Trophoblast cell (in vitro differentiated cells and primary cell): ENCODE measurements at regions not wholly inside any gene's neighbourhood (a gene's known extent, or its start where the extent isn't known, plus 50 kb on each side); places are given as distances from the start of the nearest gene placed in this dataset.
A peak's percentile ranks its signal among the peaks of the same experiment; 100 is the strongest.

ENCODE experiments used
- DNase-seq, 2 donors: peaks; one replicate each; pipeline ENCODE4 v3.0.0-alpha.2; 2016
- H2AFZ ChIP-seq: 2 replicates; pipeline ENCODE4 v1.6.1; 2013; ENCODE audit warnings: low read length, moderate library complexity, mild to moderate bottlenecking; ENCODE audit not compliant: insufficient read depth, poor library complexity
- H2AK5ac ChIP-seq: 2 replicates; pipeline ENCODE4 v1.6.1; 2013; ENCODE audit warnings: mild to moderate bottlenecking, low read length
- H2BK120ac ChIP-seq: 2 replicates; pipeline ENCODE4 v1.6.1; 2013; ENCODE audit warnings: low read length, mild to moderate bottlenecking, moderate library complexity; ENCODE audit not compliant: insufficient read depth, poor library complexity
- H2BK12ac ChIP-seq: 2 replicates; pipeline ENCODE4 v1.6.1; 2013; ENCODE audit warnings: mild to moderate bottlenecking, low read length, moderate library complexity
- H2BK5ac ChIP-seq: 2 replicates; pipeline ENCODE4 v1.6.1; 2013; ENCODE audit warnings: low read length, low read depth, moderate library complexity, mild to moderate bottlenecking; ENCODE audit not compliant: poor library complexity
- H3K14ac ChIP-seq: 2 replicates; pipeline ENCODE4 v1.6.1; 2013; ENCODE audit warnings: mild to moderate bottlenecking, low read length
- H3K18ac ChIP-seq: 2 replicates; pipeline ENCODE4 v1.6.1; 2013; ENCODE audit warnings: mild to moderate bottlenecking, low read length
- H3K23ac ChIP-seq: 2 replicates; pipeline ENCODE4 v1.6.1; 2013; ENCODE audit warnings: low read length
- H3K27ac ChIP-seq: 2 replicates; pipeline ENCODE4 v1.5.1; 2013; ENCODE audit warnings: low read depth, mild to moderate bottlenecking, inconsistent platforms, low read length, moderate library complexity
- H3K27me3 ChIP-seq: 2 replicates; pipeline ENCODE4 v1.6.1; 2013; ENCODE audit warnings: inconsistent platforms, mild to moderate bottlenecking, low read length, moderate library complexity; ENCODE audit not compliant: insufficient read depth
- H3K36me3 ChIP-seq, 2 experiments: 1 replicate in 1 of 2; 2 replicates in 1 of 2; pipeline ENCODE4 v1.6.1; 2013; ENCODE audit warnings: low read length in 2 of 2, mild to moderate bottlenecking in 2 of 2, moderate library complexity in 1 of 2; ENCODE audit not compliant: insufficient read depth in 2 of 2, control insufficient read depth in 1 of 2
- H3K4ac ChIP-seq: 2 replicates; pipeline ENCODE4 v1.6.1; 2013; ENCODE audit warnings: low read depth, mild to moderate bottlenecking, low read length, moderate library complexity
- H3K4me1 ChIP-seq, 2 experiments: 1 replicate in 1 of 2; 2 replicates in 1 of 2; pipeline ENCODE4 v1.6.1; 2013; ENCODE audit warnings: low read length in 2 of 2, mild to moderate bottlenecking in 2 of 2, moderate library complexity in 1 of 2; ENCODE audit not compliant: insufficient read depth in 2 of 2, control insufficient read depth in 1 of 2
- H3K4me2 ChIP-seq: 2 replicates; pipeline ENCODE4 v1.6.1; 2013; ENCODE audit warnings: inconsistent platforms, mild to moderate bottlenecking, low read length, moderate library complexity
- H3K4me3 ChIP-seq: 2 replicates; pipeline ENCODE4 v1.5.1; 2013; ENCODE audit warnings: mild to moderate bottlenecking, low read depth, low read length, inconsistent platforms
- H3K79me1 ChIP-seq: one replicate; pipeline ENCODE4 v1.6.1; 2013; ENCODE audit warnings: low read length
- H3K79me2 ChIP-seq: 2 replicates; pipeline ENCODE4 v1.6.1; 2013; ENCODE audit warnings: low read length, mild to moderate bottlenecking; ENCODE audit not compliant: control insufficient read depth, insufficient read depth, poor library complexity
- H3K9ac ChIP-seq: 2 replicates; pipeline ENCODE4 v1.6.1; 2013; ENCODE audit warnings: mild to moderate bottlenecking, low read length
- H3K9me3 ChIP-seq: 2 replicates; pipeline ENCODE4 v1.6.1; 2013; ENCODE audit warnings: low read depth, mild to moderate bottlenecking, control low read depth, inconsistent platforms, low read length; ENCODE audit not compliant: insufficient read depth
- H4K12ac ChIP-seq: 2 replicates; pipeline ENCODE4 v1.6.1; 2013; ENCODE audit warnings: low read depth, mild to moderate bottlenecking, low read length, moderate library complexity
- H4K8ac ChIP-seq: 2 replicates; pipeline ENCODE4 v1.6.1; 2013; ENCODE audit warnings: low read depth, mild to moderate bottlenecking, low read length, moderate library complexity
- H4K91ac ChIP-seq: one replicate; pipeline ENCODE4 v1.6.1; 2013; ENCODE audit warnings: low read depth, mild to moderate bottlenecking, low read length, moderate library complexity
- WGBS: extraction: QIAGEN DNeasy Blood & Tissue Kit; methylation state at CpG from one replicate; pipeline ENCODE4 v1.1.7; 2013; ENCODE audit warnings: missing lambda C conversion rate; ENCODE audit not compliant: insufficient read length, insufficient coverage; ENCODE audit errors: extremely low coverage; 5-methylcytosine and 5-hydroxymethylcytosine counted together

DNA sequence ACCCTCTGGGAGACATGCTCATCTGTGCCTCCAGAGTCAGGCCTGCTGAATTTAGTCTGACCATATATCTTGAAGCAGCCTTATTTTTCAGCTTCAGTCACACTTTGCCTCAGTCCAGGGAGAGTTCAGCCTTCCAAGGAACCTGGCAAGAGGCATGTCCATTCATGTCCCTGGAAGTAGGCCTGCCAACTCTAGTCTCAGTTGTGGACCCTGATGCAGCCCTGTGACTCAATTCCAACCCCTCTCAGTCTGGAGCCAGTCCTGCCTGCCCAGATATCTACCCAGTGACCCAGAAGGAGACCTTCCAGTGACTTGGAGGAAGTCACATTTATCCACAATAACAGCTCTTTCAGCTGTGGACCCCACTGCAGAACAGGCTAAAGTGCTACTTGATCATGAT is 566.6 kb downstream of the TMEM135 start:
- H3K9me3 ChIP-seq, result no peaks in the 10 kb centered on the region
- H4K8ac ChIP-seq, result no peak overlapping the region
- no peak overlapping the region for H2BK12ac ChIP-seq
- no peak overlapping the region for H3K9ac ChIP-seq
- H3K27ac ChIP-seq, result no peak overlapping the region
- no peak overlapping the region for H2AK5ac ChIP-seq
- H3K23ac ChIP-seq, result no peak overlapping the region
- H3K4me1 ChIP-seq, result no peaks in the 10 kb centered on the region
- H3K4ac ChIP-seq, result no peak overlapping the region
- H3K4me2 ChIP-seq, result no peak overlapping the region
- H3K79me2 ChIP-seq, result no peaks in the 10 kb centered on the region
- no peaks in the 10 kb centered on the region for H3K79me1 ChIP-seq
- H2BK120ac ChIP-seq, result no peak overlapping the region
- no peak overlapping the region for H2AFZ ChIP-seq
- no peaks in the 10 kb centered on the region for H3K27me3 ChIP-seq
- H3K18ac ChIP-seq, result no peak overlapping the region
- H2BK5ac ChIP-seq, result no peak overlapping the region
- no peak overlapping the region for H3K14ac ChIP-seq
- DNase-seq, result no peak
- H4K12ac ChIP-seq, result no peak overlapping the region
- H3K36me3 ChIP-seq, result no peaks in the 10 kb centered on the region
- no peak overlapping the region for H3K4me3 ChIP-seq
- H4K91ac ChIP-seq, result no peak overlapping the region

DNA sequence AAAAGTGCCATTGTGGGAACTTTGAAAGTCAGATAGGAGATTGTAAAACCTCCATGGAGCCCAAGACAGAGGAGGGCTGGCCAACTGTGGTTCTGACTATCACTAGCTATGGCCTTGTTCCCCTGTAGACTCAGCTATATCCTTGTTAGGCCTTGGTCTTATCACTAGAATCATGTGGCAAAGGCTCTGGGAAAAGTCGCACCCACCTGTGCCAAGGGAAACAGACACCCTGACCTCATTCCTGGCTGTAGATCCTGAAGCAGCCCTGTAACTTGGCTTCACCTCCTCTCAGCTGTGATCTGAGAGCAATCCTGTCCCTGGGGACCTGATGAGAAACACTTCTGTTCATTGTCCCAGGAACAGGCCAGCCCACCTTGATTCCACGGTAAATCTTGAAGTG is 566.2 kb downstream of the TMEM135 start:
- no peak overlapping the region for H2BK5ac ChIP-seq
- H3K27me3 ChIP-seq, result no peaks in the 10 kb centered on the region
- H3K79me2 ChIP-seq, result no peaks in the 10 kb centered on the region
- no peak overlapping the region for H3K4me2 ChIP-seq
- no peak overlapping the region for H3K9ac ChIP-seq
- no peaks in the 10 kb centered on the region for H3K36me3 ChIP-seq
- no peak for DNase-seq
- H2BK120ac ChIP-seq, result no peak overlapping the region
- H3K14ac ChIP-seq, result no peak overlapping the region
- H3K9me3 ChIP-seq, result no peaks in the 10 kb centered on the region
- no peak overlapping the region for H2AFZ ChIP-seq
- no peak overlapping the region for H3K4ac ChIP-seq
- no peak overlapping the region for H3K4me3 ChIP-seq
- H2BK12ac ChIP-seq, result no peak overlapping the region
- H3K27ac ChIP-seq, result no peak overlapping the region
- H3K4me1 ChIP-seq, result no peaks in the 10 kb centered on the region
- WGBS, result no CpG with 5 or more reads among the region's 2 CpGs
- no peaks in the 10 kb centered on the region for H3K79me1 ChIP-seq
- no peak overlapping the region for H3K23ac ChIP-seq
- no peak overlapping the region for H4K8ac ChIP-seq
- no peak overlapping the region for H4K12ac ChIP-seq
- no peak overlapping the region for H4K91ac ChIP-seq
- H3K18ac ChIP-seq, result no peak overlapping the region
- no peak overlapping the region for H2AK5ac ChIP-seq

GRCh38 chr11:87602776-87603175 is 565.0 kb downstream of the TMEM135 start:
- H3K9me3 ChIP-seq, result no peaks in the 10 kb centered on the region
- H2BK5ac ChIP-seq, result no peak overlapping the region
- H2BK12ac ChIP-seq, result no peak overlapping the region
- H2AFZ ChIP-seq, result no peak overlapping the region
- H3K4ac ChIP-seq, result no peak overlapping the region
- no peak for DNase-seq
- H3K18ac ChIP-seq, result no peak overlapping the region
- H2AK5ac ChIP-seq, result no peak overlapping the region
- H3K4me1 ChIP-seq, result no peaks in the 10 kb centered on the region
- no peaks in the 10 kb centered on the region for H3K79me1 ChIP-seq
- no peak overlapping the region for H3K14ac ChIP-seq
- H3K9ac ChIP-seq, result no peak overlapping the region
- no peaks in the 10 kb centered on the region for H3K27me3 ChIP-seq
- no peak overlapping the region for H3K23ac ChIP-seq
- H3K36me3 ChIP-seq, result no peaks in the 10 kb centered on the region
- no CpG with 5 or more reads among the region's 1 CpG for WGBS
- H4K12ac ChIP-seq, result no peak overlapping the region
- H3K79me2 ChIP-seq, result no peaks in the 10 kb centered on the region
- H3K4me2 ChIP-seq, result no peak overlapping the region
- H4K8ac ChIP-seq, result no peak overlapping the region
- H2BK120ac ChIP-seq, result no peak overlapping the region
- H3K27ac ChIP-seq, result no peak overlapping the region
- no peak overlapping the region for H3K4me3 ChIP-seq
- H4K91ac ChIP-seq, result no peak overlapping the region

DNA sequence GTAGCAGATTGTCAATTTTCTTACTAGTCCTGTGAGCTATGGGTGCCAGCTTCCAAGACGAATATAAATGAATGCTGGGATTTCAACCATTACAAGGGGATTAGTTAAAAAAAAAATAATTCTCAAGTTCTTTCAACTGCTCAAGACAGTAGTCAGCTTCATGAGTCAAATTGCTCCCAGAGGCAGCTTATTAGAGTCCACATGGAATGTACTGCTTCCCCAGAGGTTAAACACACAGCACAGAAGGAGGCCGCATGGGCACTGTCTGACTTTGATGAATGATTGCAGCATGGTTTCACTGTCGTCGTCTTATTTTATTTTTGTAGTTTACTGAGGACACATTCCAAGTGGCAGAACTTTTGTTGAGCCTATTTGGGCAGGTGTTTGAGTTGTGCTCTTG is 563.2 kb downstream of the TMEM135 start:
- H3K18ac ChIP-seq, result no peak overlapping the region
- no peak overlapping the region for H3K9ac ChIP-seq
- H3K23ac ChIP-seq, result no peak overlapping the region
- no peak overlapping the region for H2BK5ac ChIP-seq
- no peak overlapping the region for H2AK5ac ChIP-seq
- H3K14ac ChIP-seq, result no peak overlapping the region
- no peaks in the 10 kb centered on the region for H3K27me3 ChIP-seq
- DNase-seq, result no peak
- no peak overlapping the region for H4K12ac ChIP-seq
- H3K9me3 ChIP-seq, result no peaks in the 10 kb centered on the region
- no peak overlapping the region for H2BK120ac ChIP-seq
- H3K4me1 ChIP-seq, result no peaks in the 10 kb centered on the region
- H3K4me2 ChIP-seq, result no peak overlapping the region
- no peak overlapping the region for H3K4ac ChIP-seq
- H3K36me3 ChIP-seq, result no peaks in the 10 kb centered on the region
- no peak overlapping the region for H2BK12ac ChIP-seq
- H3K79me2 ChIP-seq, result no peaks in the 10 kb centered on the region
- H4K91ac ChIP-seq, result no peak overlapping the region
- no peak overlapping the region for H3K27ac ChIP-seq
- H3K4me3 ChIP-seq, result no peak overlapping the region
- H4K8ac ChIP-seq, result no peak overlapping the region
- H2AFZ ChIP-seq, result no peak overlapping the region
- H3K79me1 ChIP-seq, result no peaks in the 10 kb centered on the region
- no CpG with 5 or more reads among the region's 4 CpGs for WGBS

DNA sequence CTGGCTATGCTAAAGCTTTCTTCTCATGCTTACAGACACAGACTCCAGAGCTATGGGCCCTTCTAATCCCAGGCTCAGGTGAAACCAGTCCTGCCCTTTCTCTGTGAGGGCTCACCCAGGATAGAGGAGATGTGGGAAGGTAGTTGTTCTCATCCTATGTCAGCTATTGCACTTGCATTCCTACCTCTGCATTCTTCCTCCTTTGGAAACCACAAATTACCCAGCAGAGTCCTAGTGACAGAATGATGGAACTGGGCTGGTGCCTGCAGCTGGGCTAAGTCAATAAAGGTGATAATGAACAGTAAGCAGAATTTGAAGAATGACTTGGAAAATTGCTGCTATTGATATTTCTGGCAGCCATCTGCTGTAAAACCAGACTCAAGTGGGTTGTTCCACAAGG is 560.0 kb downstream of the TMEM135 start:
- H2BK12ac ChIP-seq, result no peak overlapping the region

More for the DNA sequence above, 560.0 kb downstream of the TMEM135 start:
- Histone ChIP-seq H3K79me2 (no peaks in the 10 kb centered on the region), H3K4me3 (no peak overlapping the region), H3K79me1 (no peaks in the 10 kb centered on the region), H2AFZ (no peak overlapping the region), H3K9ac (no peak overlapping the region), H3K23ac (no peak overlapping the region), H3K27ac (no peak overlapping the region), H3K18ac (no peak overlapping the region), H3K4me1 (no peaks in the 10 kb centered on the region), H3K4me2 (no peak overlapping the region), H3K27me3 (no peaks in the 10 kb centered on the region), H4K91ac (no peak overlapping the region), H3K36me3 (no peaks in the 10 kb centered on the region), H3K4ac (no peak overlapping the region), H3K9me3 (no peaks in the 10 kb centered on the region), H4K12ac (no peak overlapping the region), H2BK5ac (no peak overlapping the region), H4K8ac (no peak overlapping the region), H3K14ac (no peak overlapping the region), H2AK5ac (no peak overlapping the region), H2BK120ac (no peak overlapping the region)
- peak in 1 of 2 donors; percentile 13 for DNase-seq
